ENCODE measurements at regions not wholly inside any gene's neighbourhood (a gene's known extent, or its start where the extent isn't known, plus 50 kb on each side); places are given as distances from the start of the nearest gene placed in this dataset.
"Not testable (repeated sequence)": the region's sequence is repeated elsewhere in the genome, so short reads cannot be mapped to it uniquely, and the experiment has no call there.

GRCh38 chr6:134429861-134430380 is 112.0 kb upstream of the SGK1 start:
- no peak for DNase-seq (ENCODE audit: low read depth)

- no peak for DNase-seq (ENCODE audit: low read depth)
Measured at GRCh38 chr6:134427721-134428120, 109.8 kb upstream of the SGK1 start.

GRCh38 chr6:134426623-134427022 is 108.7 kb upstream of the SGK1 start:
- DNase-seq (ENCODE audit: low read depth) = no peak

- DNase-seq (ENCODE audit: low read depth) = not testable (repeated sequence)
Measured at GRCh38 chr6:134425917-134426316, 108.0 kb upstream of the SGK1 start.

- peak; percentile 68 for DNase-seq (ENCODE audit: low read depth)
Measured at GRCh38 chr6:134425513-134425912, 107.6 kb upstream of the SGK1 start.

- no peak for DNase-seq (ENCODE audit: low read depth)
Measured at GRCh38 chr6:134424798-134425170, 106.9 kb upstream of the SGK1 start.

- no peak for DNase-seq (ENCODE audit: low read depth)
Measured at GRCh38 chr6:134424165-134424797, 106.4 kb upstream of the SGK1 start.

GRCh38 chr6:134422426-134423231 is 104.7 kb upstream of the SGK1 start:
- DNase-seq (ENCODE audit: low read depth) = peak; percentile 99

- DNase-seq (ENCODE audit: low read depth) = no peak
Measured at GRCh38 chr6:134421501-134421900, 103.6 kb upstream of the SGK1 start.

- DNase-seq (ENCODE audit: low read depth) = peak; percentile 81
Measured at GRCh38 chr6:134420614-134421181, 102.8 kb upstream of the SGK1 start.

- DNase-seq (ENCODE audit: low read depth) = peak; percentile 97
Measured at GRCh38 chr6:134419716-134420115, 101.8 kb upstream of the SGK1 start.

- DNase-seq (ENCODE audit: low read depth) = peak; percentile 93
Measured at GRCh38 chr6:134416418-134417154, 98.7 kb upstream of the SGK1 start.

GRCh38 chr6:134415656-134416055 is 97.7 kb upstream of the SGK1 start:
- DNase-seq (ENCODE audit: low read depth) = no peak

- DNase-seq (ENCODE audit: low read depth) = no peak
Measured at GRCh38 chr6:134415194-134415593, 97.3 kb upstream of the SGK1 start.

GRCh38 chr6:134414793-134415192 is 96.9 kb upstream of the SGK1 start:
- DNase-seq (ENCODE audit: low read depth) = no peak

GRCh38 chr6:134413241-134413643 is 95.3 kb upstream of the SGK1 start:
- no peak for DNase-seq (ENCODE audit: low read depth)

GRCh38 chr6:134410541-134410940 is 92.6 kb upstream of the SGK1 start:
- DNase-seq (ENCODE audit: low read depth) = no peak

- DNase-seq (ENCODE audit: low read depth) = no peak
Measured at GRCh38 chr6:134407791-134408190, 89.9 kb upstream of the SGK1 start.

- DNase-seq (ENCODE audit: low read depth) = no peak
Measured at GRCh38 chr6:134406311-134406710, 88.4 kb upstream of the SGK1 start.

GRCh38 chr6:134405386-134406087 is 87.6 kb upstream of the SGK1 start:
- DNase-seq (ENCODE audit: low read depth) = no peak

GRCh38 chr6:134403312-134403711 is 85.4 kb upstream of the SGK1 start:
- not testable (repeated sequence) for DNase-seq (ENCODE audit: low read depth)
